CD4-positive, alpha-beta T cell treated with Interleukin-4 for 1 hour (primary cell): ENCODE measurements at regions not wholly inside any gene's neighbourhood (a gene's known extent, or its start where the extent isn't known, plus 50 kb on each side); places are given as distances from the start of the nearest gene placed in this dataset.
A peak's percentile ranks its signal among the peaks of the same experiment; 100 is the strongest.
"Not testable (repeated sequence)": the region's sequence is repeated elsewhere in the genome, so short reads cannot be mapped to it uniquely, and the experiment has no call there.

Source experiments
- DNase-seq, 2 donors: peaks; one replicate each; pipeline ENCODE4 v3.0.0-alpha.2; 2020 to 2022

- DNase-seq = peak in 1 of 2 donors; percentile 5
Observed at GRCh38 chr15:84421513-84422181, 179.2 kb upstream of the ZSCAN2 start.

GRCh38 chr15:84425327-84425726, 175.5 kb upstream of the ZSCAN2 start:
- DNase-seq = peak in 1 of 2 donors; percentile 6

GRCh38 chr15:84473305-84473877, 127.4 kb upstream of the ZSCAN2 start:
- not testable (repeated sequence) for DNase-seq

GRCh38 chr15:84476364-84477033, 124.3 kb upstream of the ZSCAN2 start:
- DNase-seq = not testable (repeated sequence)

- not testable (repeated sequence) for DNase-seq
Observed at GRCh38 chr15:84477550-84477949, 123.3 kb upstream of the ZSCAN2 start.

GRCh38 chr15:84480174-84480681, 120.6 kb upstream of the ZSCAN2 start:
- DNase-seq = not testable (repeated sequence)

- not testable (repeated sequence) for DNase-seq
Observed at GRCh38 chr15:84483859-84484258, 117.0 kb upstream of the ZSCAN2 start.

- DNase-seq = peak in 1 of 2 donors; percentile 12
Observed at GRCh38 chr15:84500165-84500889, 100.5 kb upstream of the ZSCAN2 start.

GRCh38 chr15:84503101-84503500, 97.7 kb upstream of the ZSCAN2 start:
- not testable (repeated sequence) for DNase-seq

- not testable (repeated sequence) for DNase-seq
Observed at GRCh38 chr15:84505552-84505951, 95.3 kb upstream of the ZSCAN2 start.

GRCh38 chr15:84512324-84512723, 88.5 kb upstream of the ZSCAN2 start:
- not testable (repeated sequence) for DNase-seq

GRCh38 chr15:84516773-84517172, 84.0 kb upstream of the ZSCAN2 start:
- peak in 1 of 2 donors; percentile 11 for DNase-seq

GRCh38 chr15:84525491-84526344, 75.1 kb upstream of the ZSCAN2 start:
- peak in 1 of 2 donors; percentile 9 for DNase-seq

- not testable (repeated sequence) for DNase-seq
Observed at GRCh38 chr15:84530751-84531150, 70.1 kb upstream of the ZSCAN2 start.

- not testable (repeated sequence) for DNase-seq
Observed at GRCh38 chr15:84531223-84531622, 69.6 kb upstream of the ZSCAN2 start.

GRCh38 chr15:84531709-84532367, 69.0 kb upstream of the ZSCAN2 start:
- DNase-seq = not testable (repeated sequence)

GRCh38 chr15:84533705-84534104, 67.1 kb upstream of the ZSCAN2 start:
- not testable (repeated sequence) for DNase-seq

- DNase-seq = not testable (repeated sequence)
Observed at GRCh38 chr15:84534561-84535235, 66.1 kb upstream of the ZSCAN2 start.

GRCh38 chr15:84536181-84536580, 64.6 kb upstream of the ZSCAN2 start:
- DNase-seq = not testable (repeated sequence)

- DNase-seq = not testable (repeated sequence)
Observed at GRCh38 chr15:84544586-84544985, 56.2 kb upstream of the ZSCAN2 start.

- not testable (repeated sequence) for DNase-seq
Observed at GRCh38 chr15:84547150-84547549, 53.7 kb upstream of the ZSCAN2 start.
